Calu3 (cell line): ENCODE measurements at regions not wholly inside any gene's neighbourhood (a gene's known extent, or its start where the extent isn't known, plus 50 kb on each side); places are given as distances from the start of the nearest gene placed in this dataset.

Source experiments
- BruUV-seq: library from RNA; stranded (reverse); fragments of 400-500 nt; replicated peaks from 2 replicates; lab custom pipeline; 2021; lab: Mats Ljungman, UMichigan
- CTCF ChIA-PET: fragments of 300-600 bp; sonication (Branson Sonifier 250); formaldehyde crosslinking; loops from one replicate; lab custom pipeline; 2022; ENCODE audit warnings: antibody characterized with exemption; lab: Charles Lee
- DNase-seq: peaks from one replicate; pipeline ENCODE4 v3.0.0; 2022
- H3K27ac Mint-ChIP-seq: one replicate; pipeline ENCODE4 v1.8.0; 2022; ENCODE audit warnings: mixed read lengths; ENCODE audit not compliant: unreplicated experiment
- H3K27me3 Mint-ChIP-seq: one replicate; pipeline ENCODE4 v1.8.0; 2022; ENCODE audit warnings: mixed read lengths; ENCODE audit not compliant: unreplicated experiment
- H3K36me3 Mint-ChIP-seq: one replicate; pipeline ENCODE4 v1.8.0; 2022; ENCODE audit warnings: mild to moderate bottlenecking, moderate library complexity, mixed read lengths; ENCODE audit not compliant: insufficient read depth, unreplicated experiment
- H3K4me1 Mint-ChIP-seq: one replicate; pipeline ENCODE4 v1.8.0; 2022; ENCODE audit warnings: mild to moderate bottlenecking, low read depth, mixed read lengths; ENCODE audit not compliant: unreplicated experiment
- H3K4me3 Mint-ChIP-seq: one replicate; pipeline ENCODE4 v1.8.0; 2022; ENCODE audit warnings: mild to moderate bottlenecking, low read depth, moderate library complexity, mixed read lengths; ENCODE audit not compliant: unreplicated experiment
- H3K9me3 Mint-ChIP-seq: one replicate; pipeline ENCODE4 v1.8.0; 2022; ENCODE audit warnings: low read depth, mixed read lengths; ENCODE audit not compliant: unreplicated experiment
- CTCF ChIP-seq: fragments of 200-600 bp; IDR thresholded peaks from one replicate; pipeline ENCODE4 v1.8.0; 2022; ENCODE audit warnings: antibody characterized with exemption; ENCODE audit not compliant: unreplicated experiment
- intact Hi-C: fragments of 100-400 bp; cut with micrococcal nuclease; formaldehyde crosslinking; loops from one replicate; pipeline ENCODE4 v1.10.0; 2022; ENCODE audit not compliant: unreplicated experiment

DNA sequence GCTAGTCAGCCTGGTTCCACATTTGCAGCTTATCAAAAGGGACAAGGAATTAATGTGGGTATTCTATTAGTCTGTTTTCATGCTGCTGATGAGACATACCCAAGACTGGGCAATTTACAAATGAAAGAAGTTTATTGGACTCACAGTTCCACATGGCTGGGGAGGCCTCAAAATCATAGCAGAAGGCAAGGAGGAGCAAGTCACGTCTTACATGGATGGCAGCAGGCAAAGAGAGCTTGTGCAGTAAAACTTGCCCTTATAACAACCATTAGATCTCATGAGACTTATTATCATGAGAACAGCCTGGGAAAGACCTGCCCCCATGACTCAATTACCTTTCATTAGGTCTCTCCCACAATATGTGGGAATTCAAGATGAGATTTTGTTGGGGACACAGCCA is 689.1 kb upstream of the MARCKS start:
- CTCF ChIA-PET, result no interaction called here
- intact Hi-C loops, result no loop called here
- DNase-seq, result no peak
- H3K9me3 Mint-ChIP-seq, result peaks cover 2% of the 10 kb centered on the region
- no peak overlapping the region for H3K4me3 Mint-ChIP-seq
- H3K36me3 Mint-ChIP-seq, result no peaks in the 10 kb centered on the region
- BruUV-seq, result no TSS peak
- H3K27ac Mint-ChIP-seq, result no peak overlapping the region
- H3K27me3 Mint-ChIP-seq, result no peaks in the 10 kb centered on the region
- no peak for TF ChIP-seq CTCF
- no peaks in the 10 kb centered on the region for H3K4me1 Mint-ChIP-seq

DNA sequence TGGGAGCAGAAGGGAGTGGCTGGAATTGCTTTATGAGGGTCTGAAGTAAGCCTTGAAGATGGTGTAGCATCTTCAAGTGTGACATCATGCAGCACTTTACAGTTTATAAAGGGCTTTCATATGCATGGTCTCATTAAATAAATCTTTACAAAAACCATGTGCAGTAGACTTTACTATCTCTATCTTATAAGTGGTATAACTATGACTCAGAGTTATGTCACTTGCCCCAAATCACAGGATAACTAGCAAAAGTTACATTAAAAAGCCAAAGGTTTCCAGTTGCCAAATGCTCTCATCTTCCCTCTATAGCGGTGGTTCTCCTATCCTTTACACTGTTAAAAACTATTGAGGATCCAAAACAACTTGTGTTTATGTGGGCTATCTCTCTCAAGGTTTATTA is 687.7 kb upstream of the MARCKS start:
- Mint-ChIP-seq H3K4me3 (no peak overlapping the region), H3K36me3 (no peaks in the 10 kb centered on the region), H3K27me3 (no peaks in the 10 kb centered on the region), H3K9me3 (peaks cover 2% of the 10 kb centered on the region), H3K4me1 (no peaks in the 10 kb centered on the region), H3K27ac (no peak overlapping the region)
- intact Hi-C loops, result no loop called here
- no TSS peak for BruUV-seq
- CTCF ChIA-PET, result no interaction called here
- DNase-seq, result no peak
- TF ChIP-seq CTCF, result no peak

GRCh38 chr6:113170454-113170853 is 686.7 kb upstream of the MARCKS start:
- no peak for TF ChIP-seq CTCF
- Mint-ChIP-seq H3K4me3 (no peak overlapping the region), H3K9me3 (peaks cover 2% of the 10 kb centered on the region), H3K4me1 (no peaks in the 10 kb centered on the region), H3K27ac (no peak overlapping the region), H3K36me3 (no peaks in the 10 kb centered on the region), H3K27me3 (no peaks in the 10 kb centered on the region)
- intact Hi-C loops, result no loop called here
- no TSS peak for BruUV-seq
- CTCF ChIA-PET, result no interaction called here
- no peak for DNase-seq

- no peak for DNase-seq
- intact Hi-C loops, result no loop called here
- Mint-ChIP-seq H3K27me3 (no peaks in the 10 kb centered on the region), H3K4me3 (no peak overlapping the region), H3K36me3 (no peaks in the 10 kb centered on the region), H3K27ac (no peak overlapping the region), H3K4me1 (no peaks in the 10 kb centered on the region), H3K9me3 (peaks cover 2% of the 10 kb centered on the region)
- TF ChIP-seq CTCF, result no peak
- BruUV-seq, result no TSS peak
- CTCF ChIA-PET, result no interaction called here
Observed at GRCh38 chr6:113171882-113172281, 685.3 kb upstream of the MARCKS start.
